B cell (primary cell): ENCODE measurements at regions not wholly inside any gene's neighbourhood (a gene's known extent, or its start where the extent isn't known, plus 50 kb on each side); places are given as distances from the start of the nearest gene placed in this dataset.

ENCODE experiments used
- ATAC-seq: fragments of 200-7000 bp; cut with Tn5 transposase; one replicate; pipeline ENCODE4 v1.10.0; 2021; ENCODE audit warnings: low read depth, mild to moderate bottlenecking, moderate number of reproducible peaks, moderate library complexity
- CTCF ChIA-PET: fragments of 350-600 bp; sonication (Branson Sonifier 250); formaldehyde crosslinking; loops from one replicate; lab custom pipeline; 2021; ENCODE audit warnings: antibody characterized with exemption, inconsistent platforms; lab: Charles Lee
- POLR2A ChIA-PET: fragments of 350-600 bp; sonication (Branson Sonifier 250); formaldehyde crosslinking; loops from one replicate; lab custom pipeline; 2021; ENCODE audit warnings: antibody characterized with exemption; lab: Charles Lee
- DNase-seq: peaks from one replicate; pipeline ENCODE4 v3.0.0; 2013
- H2AFZ ChIP-seq: 2 replicates; pipeline ENCODE4 v1.6.1; 2012; ENCODE audit warnings: mild to moderate bottlenecking, low read depth, low read length; ENCODE audit not compliant: insufficient read depth, poor library complexity, severe bottlenecking
- H3K27ac ChIP-seq, 2 donors: 1 replicate in 1 of 2; 2 replicates in 1 of 2; pipeline ENCODE4 v1.5.1; 2012 to 2013; ENCODE audit warnings: low read length in 2 of 2, mild to moderate bottlenecking in 2 of 2, moderate library complexity in 1 of 2
- H3K27me3 ChIP-seq, 4 experiments: fragments of 200-600 bp in 1 of 4; sonication (generic) in 1 of 4; replicated peaks in 1 of 4; 1 replicate in 2 of 4; 2 replicates in 2 of 4; pipeline versions ENCODE4 v1.6.1 to v1.7.0; 2013 to 2016; ENCODE audit warnings: low read length in 3 of 4, mild to moderate bottlenecking in 2 of 4, mixed read lengths in 1 of 4, moderate library complexity in 1 of 4; ENCODE audit not compliant: insufficient read depth in 4 of 4, control insufficient read depth in 3 of 4; ENCODE audit errors: control extremely low read depth in 1 of 4
- H3K36me3 ChIP-seq, 2 experiments: replicated peaks in 1 of 2; 1 replicate in 1 of 2; 2 replicates in 1 of 2; pipeline versions ENCODE4 v1.6.1 to v1.7.1; 2013; ENCODE audit warnings: low read length in 1 of 2; ENCODE audit not compliant: insufficient read depth in 2 of 2, control insufficient read depth in 1 of 2; ENCODE audit errors: control extremely low read depth in 1 of 2, extremely low read depth in 1 of 2
- H3K4me1 ChIP-seq, 2 donors: fragments of 200-600 bp in 1 of 2; sonication (generic) in 1 of 2; 1 replicate in 1 of 2; 2 replicates in 1 of 2; pipeline versions ENCODE4 v1.5.1 to v1.6.1; 2013 to 2017; ENCODE audit warnings: low read length in 2 of 2; ENCODE audit not compliant: control insufficient read depth in 2 of 2, insufficient read depth in 2 of 2
- H3K4me2 ChIP-seq: replicated peaks from 2 replicates; pipeline ENCODE3; 2012; ENCODE audit warnings: mild to moderate bottlenecking, low read depth, low read length; ENCODE audit not compliant: poor library complexity, severe bottlenecking
- H3K4me3 ChIP-seq, 5 experiments: fragments of 200-600 bp in 1 of 5; sonication (generic) in 1 of 5; 1 replicate in 3 of 5; 2 replicates in 2 of 5; pipeline versions ENCODE4 v1.5.1 to v1.7.0; 2011 to 2016; ENCODE audit warnings: low read length in 4 of 5, mild to moderate bottlenecking in 4 of 5, low read depth in 2 of 5, control low read depth in 1 of 5, moderate library complexity in 1 of 5; ENCODE audit not compliant: insufficient read depth in 1 of 5; ENCODE audit errors: control extremely low read depth in 1 of 5, extremely low read depth in 1 of 5
- H3K79me2 ChIP-seq: fragments of 200-600 bp; sonication (generic); one replicate; pipeline ENCODE4 v1.6.0; 2016; ENCODE audit warnings: low read length; ENCODE audit not compliant: control insufficient read depth, insufficient read depth
- H3K9ac ChIP-seq: fragments of 200-600 bp; sonication (generic); 2 replicates; pipeline ENCODE4 v1.6.1; 2017; ENCODE audit warnings: mild to moderate bottlenecking, low read length, moderate library complexity
- H3K9me3 ChIP-seq, 3 donors: one replicate each; pipeline versions ENCODE4 v1.6.1 to v1.7.1; 2013; ENCODE audit warnings: low read length in 2 of 3; ENCODE audit not compliant: control insufficient read depth in 2 of 3, insufficient read depth in 1 of 3; ENCODE audit errors: control extremely low read depth in 1 of 3
- H4K20me1 ChIP-seq: 2 replicates; pipeline ENCODE4 v1.6.0; 2012; ENCODE audit warnings: mild to moderate bottlenecking, low read length; ENCODE audit not compliant: insufficient read depth, control insufficient read depth, poor library complexity, severe bottlenecking
- H3K27ac Mint-ChIP-seq: one replicate; pipeline ENCODE4 v1.8.0; 2021; ENCODE audit warnings: mixed read lengths
- H3K27me3 Mint-ChIP-seq: one replicate; pipeline ENCODE4 v1.8.0; 2021; ENCODE audit warnings: mixed read lengths
- H3K4me1 Mint-ChIP-seq: one replicate; pipeline ENCODE4 v1.8.0; 2021; ENCODE audit warnings: mixed read lengths
- H3K4me3 Mint-ChIP-seq: one replicate; pipeline ENCODE4 v1.8.0; 2021; ENCODE audit warnings: mixed read lengths
- H3K9me3 Mint-ChIP-seq: one replicate; pipeline ENCODE4 v1.8.0; 2022; ENCODE audit warnings: mixed read lengths; ENCODE audit not compliant: insufficient read depth
- EZH2 ChIP-seq: IDR thresholded peaks from 2 replicates; pipeline ENCODE4 v1.6.1; 2012; ENCODE audit warnings: borderline replicate concordance, low read depth, mild to moderate bottlenecking, moderate library complexity, low read length; ENCODE audit not compliant: insufficient read depth, poor library complexity, severe bottlenecking
- WGBS: methylation state at CpG from one replicate; pipeline ENCODE4 v1.1.5; 2013; ENCODE audit warnings: missing lambda C conversion rate; ENCODE audit not compliant: insufficient coverage; 5-methylcytosine and 5-hydroxymethylcytosine counted together
- intact Hi-C: fragments of 100-400 bp; cut with micrococcal nuclease; formaldehyde crosslinking; loops from one replicate; pipeline ENCODE4 v1.10.0; 2022
- TF ChIP-seq, protein P1 (sequence below): fragments of 200-600 bp; IDR thresholded peaks from one replicate; pipeline ENCODE4 v1.8.0; 2022; ENCODE audit warnings: antibody characterized with exemption, mild to moderate bottlenecking

DNA sequence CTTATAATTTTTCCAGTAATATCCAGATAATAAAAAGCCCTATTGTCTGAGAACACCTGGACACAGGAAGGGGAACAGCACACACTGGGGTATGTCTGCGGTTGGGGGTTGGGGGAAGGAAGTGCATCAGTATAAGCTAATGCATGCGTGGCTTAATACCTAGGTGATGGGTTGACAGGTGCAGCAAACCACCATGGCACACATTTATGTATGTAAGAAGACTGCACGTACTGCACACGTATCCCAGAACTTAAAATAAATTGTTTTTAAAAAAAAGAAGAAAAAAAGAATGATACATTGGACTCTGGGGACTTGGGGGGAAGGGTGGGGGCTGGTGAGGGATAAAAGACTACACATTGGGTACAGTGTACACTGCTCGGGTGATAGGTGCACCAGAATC, 144.9 kb upstream of the C1orf174 start:
- H3K27me3 Mint-ChIP-seq, result no peaks in the 10 kb centered on the region
- 0% methylated on average over 1 of the region's 5 CpGs for WGBS
- H3K27ac Mint-ChIP-seq, result peak overlapping the region; percentile 87
- H3K4me1 Mint-ChIP-seq, result peaks cover 61% of the 10 kb centered on the region
- Histone ChIP-seq H3K9ac (no peak overlapping the region), H3K27me3 (no peaks in the 10 kb centered on the region), H4K20me1 (no peaks in the 10 kb centered on the region), H3K27ac (peak overlapping the region; percentile 66 to 71), H3K4me1 (peaks cover 43 to 48% of the 10 kb centered on the region in 2 donors), H3K36me3 (no peaks in the 10 kb centered on the region), H3K9me3 (peaks cover 0 to 22% (median 0%) of the 10 kb centered on the region in 3 donors), H2AFZ (no peak overlapping the region), H3K79me2 (no peaks in the 10 kb centered on the region), H3K4me2 (peak overlapping the region; percentile 63), H3K4me3 (no peak overlapping the region)
- H3K9me3 Mint-ChIP-seq, result no peaks in the 10 kb centered on the region
- TF ChIP-seq, protein P1, sequence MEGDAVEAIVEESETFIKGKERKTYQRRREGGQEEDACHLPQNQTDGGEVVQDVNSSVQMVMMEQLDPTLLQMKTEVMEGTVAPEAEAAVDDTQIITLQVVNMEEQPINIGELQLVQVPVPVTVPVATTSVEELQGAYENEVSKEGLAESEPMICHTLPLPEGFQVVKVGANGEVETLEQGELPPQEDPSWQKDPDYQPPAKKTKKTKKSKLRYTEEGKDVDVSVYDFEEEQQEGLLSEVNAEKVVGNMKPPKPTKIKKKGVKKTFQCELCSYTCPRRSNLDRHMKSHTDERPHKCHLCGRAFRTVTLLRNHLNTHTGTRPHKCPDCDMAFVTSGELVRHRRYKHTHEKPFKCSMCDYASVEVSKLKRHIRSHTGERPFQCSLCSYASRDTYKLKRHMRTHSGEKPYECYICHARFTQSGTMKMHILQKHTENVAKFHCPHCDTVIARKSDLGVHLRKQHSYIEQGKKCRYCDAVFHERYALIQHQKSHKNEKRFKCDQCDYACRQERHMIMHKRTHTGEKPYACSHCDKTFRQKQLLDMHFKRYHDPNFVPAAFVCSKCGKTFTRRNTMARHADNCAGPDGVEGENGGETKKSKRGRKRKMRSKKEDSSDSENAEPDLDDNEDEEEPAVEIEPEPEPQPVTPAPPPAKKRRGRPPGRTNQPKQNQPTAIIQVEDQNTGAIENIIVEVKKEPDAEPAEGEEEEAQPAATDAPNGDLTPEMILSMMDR, result no peak
- CTCF ChIA-PET, result interaction anchor here (1.0 to 4.1 kb wide), 3 partner anchors 9 to 134 kb away, joined by 9 to 20 read pairs (median 12); no protein-coding TSS in a partner anchor
- intact Hi-C loops, result loop anchor here (1.0 kb wide), 4 partner anchors 18 to 188 kb away; partner anchors contain the start of genes CEP104 and DFFB
- H3K4me3 Mint-ChIP-seq, result peak overlapping the region; percentile 77
- DNase-seq, result peak; percentile 70
- peak; percentile 82 for ATAC-seq
- POLR2A ChIA-PET, result interaction anchor here (1.3 to 3.1 kb wide), 2 partner anchors 18 to 32 kb away, joined by 3 to 19 read pairs; no protein-coding TSS in a partner anchor

DNA sequence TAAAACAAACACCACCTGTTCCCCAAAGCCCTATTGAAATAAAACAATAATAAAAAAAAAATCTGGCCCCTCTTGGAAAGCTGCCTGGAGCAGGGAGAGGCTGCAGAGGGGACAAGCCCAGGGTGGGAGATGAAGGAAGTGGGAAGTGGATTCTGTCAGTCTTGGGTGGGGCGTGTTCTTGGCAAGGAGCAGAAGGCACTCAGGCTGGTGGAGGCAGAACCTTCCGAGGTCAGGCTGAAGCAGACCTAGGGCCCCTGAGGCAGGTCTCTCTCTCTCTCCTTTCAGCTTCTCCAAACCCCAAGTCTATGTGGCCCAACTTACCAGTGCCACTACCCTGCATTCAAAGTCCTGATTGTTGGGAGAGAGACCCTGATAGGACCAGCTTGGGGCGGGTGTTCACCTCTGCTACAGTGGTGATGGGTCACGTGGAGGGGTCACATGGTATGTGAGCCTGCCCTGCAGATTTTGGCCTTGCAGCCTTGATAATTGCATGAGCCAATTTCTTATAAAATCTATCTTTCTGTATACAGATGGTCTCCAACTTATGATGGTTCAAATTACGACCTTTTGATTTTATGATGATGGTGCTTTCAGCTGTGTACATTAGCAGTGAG, 145.4 kb upstream of the C1orf174 start:
- intact Hi-C loops, result loop anchor here (1.0 kb wide), 4 partner anchors 18 to 188 kb away; partner anchors contain the start of genes CEP104 and DFFB
- Histone ChIP-seq H3K36me3 (no peaks in the 10 kb centered on the region), H3K79me2 (no peaks in the 10 kb centered on the region), H3K4me3 (no peak overlapping the region), H3K27ac (peak overlapping the region in 1 of 2 donors; percentile 71), H3K4me2 (peak overlapping the region; percentile 63), H3K4me1 (peaks cover 43 to 48% of the 10 kb centered on the region in 2 donors), H3K9ac (no peak overlapping the region), H3K27me3 (no peaks in the 10 kb centered on the region), H3K9me3 (peaks cover 0 to 18% (median 0%) of the 10 kb centered on the region in 3 donors), H4K20me1 (no peaks in the 10 kb centered on the region), H2AFZ (no peak overlapping the region)
- Mint-ChIP-seq H3K9me3 (no peaks in the 10 kb centered on the region), H3K27ac (peak overlapping the region; percentile 83), H3K4me3 (peak overlapping the region; percentile 77), H3K4me1 (peaks cover 61% of the 10 kb centered on the region), H3K27me3 (no peaks in the 10 kb centered on the region)
- peak; percentile 37 for ATAC-seq
- WGBS, result no CpG with 5 or more reads among the region's 5 CpGs
- TF ChIP-seq, protein P1, result no peak
- TF ChIP-seq EZH2, result no peak
- POLR2A ChIA-PET, result interaction anchor here (1.3 to 3.1 kb wide), 2 partner anchors 19 to 32 kb away, joined by 3 to 19 read pairs; no protein-coding TSS in a partner anchor
- peak; percentile 28 for DNase-seq
- CTCF ChIA-PET, result interaction anchor here (1.0 to 4.1 kb wide), 3 partner anchors 10 to 135 kb away, joined by 9 to 20 read pairs (median 12); no protein-coding TSS in a partner anchor
